ENCODE measurements at regions not wholly inside any gene's neighbourhood (a gene's known extent, or its start where the extent isn't known, plus 50 kb on each side); places are given as distances from the start of the nearest gene placed in this dataset.

GRCh38 chr20:4069751-4070150, 54.4 kb upstream of the RNF24 start:
- H3K4me1 ChIP-seq (ENCODE audit: insufficient read depth, low read length, poor library complexity, severe bottlenecking): peaks cover 48% of the 10 kb centered on the region
- H2AFZ ChIP-seq (ENCODE audit: low read length): no peak overlapping the region
- no peaks in the 10 kb centered on the region for H4K20me1 ChIP-seq (ENCODE audit: insufficient read depth, low read length, poor library complexity, severe bottlenecking)
- no peaks in the 10 kb centered on the region for H3K36me3 ChIP-seq (ENCODE audit: insufficient read depth, low read length)
- H3K9me2 ChIP-seq (replicated peaks; ENCODE audit: low read depth, low read length): no peaks in the 10 kb centered on the region
- TF ChIP-seq CTCF (conservative IDR thresholded peaks at IDR 0.05; ENCODE audit: low read length) (no peak), EZH2phosphoT487 (IDR thresholded peaks at IDR 0.05; ENCODE audit: borderline replicate concordance) (no peak)
- H3K9me3 ChIP-seq (ENCODE audit: insufficient read depth, low read depth, low read length): no peaks in the 10 kb centered on the region
- H3K4me3 ChIP-seq (ENCODE audit: low read length, poor library complexity, severe bottlenecking): no peak overlapping the region
- no peaks in the 10 kb centered on the region for H3F3A ChIP-seq (ENCODE audit: low read depth)
- H3K4me2 ChIP-seq (ENCODE audit: low read depth, low read length, poor library complexity, severe bottlenecking): no peak overlapping the region
- H3K9ac ChIP-seq (ENCODE audit: low read depth, low read length, poor library complexity, severe bottlenecking): no peak overlapping the region
- no peaks in the 10 kb centered on the region for H3K27me3 ChIP-seq (ENCODE audit: insufficient read depth, low read length, poor library complexity, severe bottlenecking)
- H3K79me2 ChIP-seq (ENCODE audit: insufficient read depth, low read length): no peaks in the 10 kb centered on the region

GRCh38 chr20:4068708-4069107, 53.4 kb upstream of the RNF24 start:
- no peaks in the 10 kb centered on the region for H3F3A ChIP-seq (ENCODE audit: low read depth)
- H3K9ac ChIP-seq (ENCODE audit: low read depth, low read length, poor library complexity, severe bottlenecking): no peak overlapping the region
- H3K27me3 ChIP-seq (ENCODE audit: insufficient read depth, low read length, poor library complexity, severe bottlenecking): no peaks in the 10 kb centered on the region
- no peaks in the 10 kb centered on the region for H3K9me2 ChIP-seq (replicated peaks; ENCODE audit: low read depth, low read length)
- H3K79me2 ChIP-seq (ENCODE audit: insufficient read depth, low read length): no peaks in the 10 kb centered on the region
- no peak overlapping the region for H3K4me3 ChIP-seq (ENCODE audit: low read length, poor library complexity, severe bottlenecking)
- no peaks in the 10 kb centered on the region for H3K36me3 ChIP-seq (ENCODE audit: insufficient read depth, low read length)
- no peak overlapping the region for H2AFZ ChIP-seq (ENCODE audit: low read length)
- H4K20me1 ChIP-seq (ENCODE audit: insufficient read depth, low read length, poor library complexity, severe bottlenecking): no peaks in the 10 kb centered on the region
- peaks cover 52% of the 10 kb centered on the region for H3K4me1 ChIP-seq (ENCODE audit: insufficient read depth, low read length, poor library complexity, severe bottlenecking)
- no peak overlapping the region for H3K4me2 ChIP-seq (ENCODE audit: low read depth, low read length, poor library complexity, severe bottlenecking)
- H3K9me3 ChIP-seq (ENCODE audit: insufficient read depth, low read depth, low read length): no peaks in the 10 kb centered on the region
- no peak for TF ChIP-seq EZH2phosphoT487 (IDR thresholded peaks at IDR 0.05; ENCODE audit: borderline replicate concordance)
- TF ChIP-seq CTCF (conservative IDR thresholded peaks at IDR 0.05; ENCODE audit: low read length): no peak

GRCh38 chr20:4067600-4068261, 52.4 kb upstream of the RNF24 start:
- no peaks in the 10 kb centered on the region for H3K36me3 ChIP-seq (ENCODE audit: insufficient read depth, low read length)
- no peak overlapping the region for H3K4me3 ChIP-seq (ENCODE audit: low read length, poor library complexity, severe bottlenecking)
- no peaks in the 10 kb centered on the region for H3F3A ChIP-seq (ENCODE audit: low read depth)
- no peaks in the 10 kb centered on the region for H3K9me2 ChIP-seq (replicated peaks; ENCODE audit: low read depth, low read length)
- peaks cover 54% of the 10 kb centered on the region for H3K4me1 ChIP-seq (ENCODE audit: insufficient read depth, low read length, poor library complexity, severe bottlenecking)
- H4K20me1 ChIP-seq (ENCODE audit: insufficient read depth, low read length, poor library complexity, severe bottlenecking): no peaks in the 10 kb centered on the region
- no peaks in the 10 kb centered on the region for H3K9me3 ChIP-seq (ENCODE audit: insufficient read depth, low read depth, low read length)
- no peaks in the 10 kb centered on the region for H3K27me3 ChIP-seq (ENCODE audit: insufficient read depth, low read length, poor library complexity, severe bottlenecking)
- no peak overlapping the region for H3K4me2 ChIP-seq (ENCODE audit: low read depth, low read length, poor library complexity, severe bottlenecking)
- no peaks in the 10 kb centered on the region for H3K79me2 ChIP-seq (ENCODE audit: insufficient read depth, low read length)
- H2AFZ ChIP-seq (ENCODE audit: low read length): no peak overlapping the region
- no peak overlapping the region for H3K9ac ChIP-seq (ENCODE audit: low read depth, low read length, poor library complexity, severe bottlenecking)
- TF ChIP-seq EZH2phosphoT487 (IDR thresholded peaks at IDR 0.05; ENCODE audit: borderline replicate concordance) (no peak), CTCF (conservative IDR thresholded peaks at IDR 0.05; ENCODE audit: low read length) (no peak)
